ENCODE measurements at regions not wholly inside any gene's neighbourhood (a gene's known extent, or its start where the extent isn't known, plus 50 kb on each side); places are given as distances from the start of the nearest gene placed in this dataset.
"Not testable (repeated sequence)": the region's sequence is repeated elsewhere in the genome, so short reads cannot be mapped to it uniquely, and the experiment has no call there.

DNA sequence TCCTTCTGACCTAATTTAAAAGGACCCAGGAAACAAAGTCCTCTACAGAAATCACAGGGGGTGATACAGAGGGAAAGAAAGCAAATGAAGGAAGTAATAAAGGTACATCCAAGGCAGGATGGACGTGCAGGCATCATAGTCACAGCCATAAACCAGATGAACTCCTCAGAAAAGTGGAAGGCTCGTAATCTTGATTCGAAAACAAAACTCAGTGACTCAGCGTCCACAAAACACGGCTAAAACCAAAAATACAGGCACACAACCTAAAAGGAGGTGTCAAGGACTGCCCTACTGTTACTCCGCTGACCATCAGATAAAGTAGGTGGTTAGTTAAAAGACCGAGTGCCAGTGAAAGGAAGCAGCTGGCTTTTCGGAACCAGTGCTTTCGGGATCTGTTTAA, 81.5 kb downstream of the TRIM69 start:
- POLR2A ChIA-PET (ENCODE audit: unreplicated experiment); H3K9me2 ChIP-seq (ENCODE audit: insufficient read depth); H3K4me1 ChIP-seq (replicated peaks; ENCODE audit: insufficient read depth): not testable (repeated sequence)

DNA sequence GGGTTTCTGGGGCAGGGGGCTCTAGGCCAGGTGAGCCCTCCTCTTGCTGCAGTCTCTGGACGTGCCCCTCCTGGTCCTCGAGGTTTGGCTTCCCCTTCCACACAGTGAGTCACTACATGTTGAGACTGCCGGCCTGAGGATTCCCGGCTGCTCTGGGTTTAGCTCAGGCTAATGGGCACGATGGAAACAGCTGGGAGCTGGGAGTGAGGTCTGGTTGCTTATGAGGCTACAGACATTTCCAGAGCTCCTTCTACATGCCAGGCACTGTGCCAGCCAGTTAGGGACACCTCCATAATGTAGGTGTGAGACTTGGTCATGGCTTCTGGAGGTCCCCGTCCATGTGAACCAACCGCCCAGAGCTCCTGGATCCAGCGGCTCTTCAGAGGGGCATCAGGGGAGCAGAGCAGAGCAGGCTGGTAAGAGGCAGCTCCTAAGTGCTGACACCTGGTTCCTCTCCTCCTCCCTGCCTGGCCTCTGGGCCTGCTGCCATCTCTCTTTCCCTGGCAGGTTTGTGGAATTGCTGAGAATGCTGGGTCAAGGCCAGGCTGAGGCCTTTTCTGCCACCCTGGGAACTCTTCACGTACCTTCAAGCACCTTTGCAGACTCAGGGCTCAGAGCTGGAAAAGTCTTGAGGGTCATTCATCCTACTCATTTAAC, 83.1 kb downstream of the TRIM69 start:
- CTCF ChIA-PET = interaction anchor here (0.6 kb wide), 1 partner anchor 411 kb away, joined by 3 read pairs; no protein-coding TSS in a partner anchor
- DNase-seq; BruUV-seq (replicated peaks); H3F3A ChIP-seq (ENCODE audit: insufficient read depth, low read depth); H2AFZ ChIP-seq; POLR2A ChIA-PET (ENCODE audit: unreplicated experiment); H3K27ac ChIP-seq; H3K4me1 ChIP-seq (replicated peaks; ENCODE audit: insufficient read depth); H3K27me3 ChIP-seq (ENCODE audit: insufficient read depth, low read depth); H3K9me3 ChIP-seq (ENCODE audit: insufficient read depth, low read depth); intact Hi-C loops (cut with micrococcal nuclease; ENCODE audit: unreplicated experiment); H3K79me2 ChIP-seq (ENCODE audit: low read depth); H3K4me2 ChIP-seq; H4K20me1 ChIP-seq (ENCODE audit: insufficient read depth); H3K36me3 ChIP-seq (ENCODE audit: low read depth); H3K9me2 ChIP-seq (ENCODE audit: insufficient read depth); H3K4me3 ChIP-seq: not testable (repeated sequence)

More for the DNA sequence above, 81.5 kb downstream of the TRIM69 start:
- H2AFZ ChIP-seq; H4K20me1 ChIP-seq (ENCODE audit: insufficient read depth); H3K27me3 ChIP-seq (ENCODE audit: insufficient read depth, low read depth); H3F3A ChIP-seq (ENCODE audit: insufficient read depth, low read depth); intact Hi-C loops (cut with micrococcal nuclease; ENCODE audit: unreplicated experiment); H3K27ac ChIP-seq; H3K9me3 ChIP-seq (ENCODE audit: insufficient read depth, low read depth); H3K4me3 ChIP-seq; DNase-seq; H3K36me3 ChIP-seq (ENCODE audit: low read depth); CTCF ChIA-PET; H3K79me2 ChIP-seq (ENCODE audit: low read depth); H3K4me2 ChIP-seq; BruUV-seq (replicated peaks): not testable (repeated sequence)

DNA sequence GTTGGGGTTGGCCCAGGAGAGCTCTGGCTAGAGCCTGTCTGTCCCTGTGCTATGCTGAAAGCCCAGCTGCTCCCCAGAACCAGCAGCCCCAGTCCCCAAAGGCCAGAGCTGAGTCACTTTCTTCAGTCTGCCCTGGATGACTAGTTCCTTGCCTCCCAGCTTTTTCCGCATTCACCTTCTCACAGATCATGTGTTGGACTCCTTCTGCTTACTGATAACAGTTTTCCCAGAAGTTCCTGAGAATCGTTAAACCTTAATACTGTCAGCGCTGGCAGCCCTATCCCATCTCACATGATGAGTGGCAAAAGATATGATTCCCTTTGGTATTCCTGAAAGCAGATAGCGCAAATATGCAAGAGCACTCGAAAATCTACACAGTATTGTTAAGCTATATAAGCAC, 84.2 kb downstream of the TRIM69 start:
- intact Hi-C loops (cut with micrococcal nuclease; ENCODE audit: unreplicated experiment); H2AFZ ChIP-seq; H3K9me3 ChIP-seq (ENCODE audit: insufficient read depth, low read depth); H3K79me2 ChIP-seq (ENCODE audit: low read depth); H3K36me3 ChIP-seq (ENCODE audit: low read depth); H3K4me1 ChIP-seq (replicated peaks; ENCODE audit: insufficient read depth); H3K4me2 ChIP-seq; H3K27ac ChIP-seq; H4K20me1 ChIP-seq (ENCODE audit: insufficient read depth); H3K9me2 ChIP-seq (ENCODE audit: insufficient read depth); H3F3A ChIP-seq (ENCODE audit: insufficient read depth, low read depth); H3K4me3 ChIP-seq; CTCF ChIA-PET; POLR2A ChIA-PET (ENCODE audit: unreplicated experiment); H3K27me3 ChIP-seq (ENCODE audit: insufficient read depth, low read depth); BruUV-seq (replicated peaks): not testable (repeated sequence)
- DNase-seq = peak in 1 of 2 experiments; percentile 26

DNA sequence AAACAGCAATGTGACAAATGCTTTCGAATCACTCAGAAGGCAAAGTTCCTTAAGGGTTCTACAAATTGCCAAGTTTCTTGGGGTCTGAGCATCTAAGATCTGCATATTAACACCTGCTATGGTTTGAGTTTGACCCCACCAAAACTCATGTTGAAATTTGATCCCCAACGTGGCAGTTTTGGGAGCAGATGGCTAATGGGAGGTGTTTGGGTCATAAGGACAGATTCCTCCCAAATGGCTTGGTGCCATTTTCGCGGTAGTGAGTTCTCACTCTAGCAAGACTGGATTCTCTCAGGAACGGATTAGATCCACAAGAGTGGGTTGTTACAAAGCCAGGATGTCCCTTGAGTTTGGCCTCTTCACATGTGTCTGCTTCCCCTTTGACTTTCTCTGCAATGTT, 84.6 kb downstream of the TRIM69 start:
- H4K20me1 ChIP-seq (ENCODE audit: insufficient read depth); H3K27me3 ChIP-seq (ENCODE audit: insufficient read depth, low read depth); H3K9me2 ChIP-seq (ENCODE audit: insufficient read depth); DNase-seq; H3K27ac ChIP-seq; H3K4me3 ChIP-seq; intact Hi-C loops (cut with micrococcal nuclease; ENCODE audit: unreplicated experiment); CTCF ChIA-PET; POLR2A ChIA-PET (ENCODE audit: unreplicated experiment); H3F3A ChIP-seq (ENCODE audit: insufficient read depth, low read depth); H3K4me2 ChIP-seq; H3K36me3 ChIP-seq (ENCODE audit: low read depth); H3K9me3 ChIP-seq (ENCODE audit: insufficient read depth, low read depth); H3K4me1 ChIP-seq (replicated peaks; ENCODE audit: insufficient read depth); BruUV-seq (replicated peaks); H2AFZ ChIP-seq; H3K79me2 ChIP-seq (ENCODE audit: low read depth): not testable (repeated sequence)

DNA sequence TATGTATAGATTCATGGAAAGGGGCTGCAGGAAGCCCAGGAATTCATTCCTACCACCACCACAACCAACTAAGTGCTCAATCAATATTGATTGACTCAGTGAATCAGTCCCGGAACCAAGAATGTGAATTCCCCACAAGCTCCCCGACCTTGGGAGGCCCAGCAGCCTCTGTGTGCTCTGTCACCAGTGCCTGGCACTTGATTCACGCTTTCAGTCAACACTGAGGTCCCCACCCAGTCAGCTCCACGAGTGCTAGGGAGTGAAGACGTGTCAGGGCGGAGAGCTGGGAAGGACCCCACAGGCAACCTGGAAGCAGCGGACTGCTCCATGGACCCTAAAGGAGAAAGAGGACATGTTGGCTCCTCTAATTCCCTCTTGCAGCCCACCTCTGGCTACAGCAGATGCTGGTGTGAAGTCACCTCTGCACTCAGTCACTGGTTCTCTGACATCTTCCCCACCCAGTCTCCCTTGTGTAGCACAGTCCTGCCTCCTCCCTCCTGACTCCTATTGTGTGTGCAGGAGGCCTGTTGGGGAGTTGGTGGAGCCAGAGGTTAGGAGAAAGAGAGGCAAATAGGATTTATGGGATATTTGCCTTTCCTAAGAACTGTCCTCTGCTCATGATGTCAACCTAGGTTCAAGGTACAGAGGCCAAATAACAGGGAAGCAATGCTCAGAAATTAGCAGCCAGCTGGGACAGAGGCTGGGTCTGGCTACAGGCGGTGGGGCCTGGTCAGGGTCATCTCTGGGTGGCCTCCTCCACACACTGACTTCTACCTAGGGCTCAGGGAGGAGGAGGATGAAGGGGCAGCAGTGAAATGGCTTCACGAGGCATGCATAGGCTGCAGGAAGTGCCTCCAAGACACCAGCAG, 88.2 kb downstream of the TRIM69 start:
- intact Hi-C loops (cut with micrococcal nuclease; ENCODE audit: unreplicated experiment); BruUV-seq (replicated peaks); H3K4me1 ChIP-seq (replicated peaks; ENCODE audit: insufficient read depth); H3K79me2 ChIP-seq (ENCODE audit: low read depth); H3K9me3 ChIP-seq (ENCODE audit: insufficient read depth, low read depth); H2AFZ ChIP-seq; H3K27ac ChIP-seq; H3K9me2 ChIP-seq (ENCODE audit: insufficient read depth); H3K4me3 ChIP-seq; H3K36me3 ChIP-seq (ENCODE audit: low read depth); H3K4me2 ChIP-seq; DNase-seq; H3F3A ChIP-seq (ENCODE audit: insufficient read depth, low read depth); H3K27me3 ChIP-seq (ENCODE audit: insufficient read depth, low read depth); POLR2A ChIA-PET (ENCODE audit: unreplicated experiment); H4K20me1 ChIP-seq (ENCODE audit: insufficient read depth); CTCF ChIA-PET: not testable (repeated sequence)

DNA sequence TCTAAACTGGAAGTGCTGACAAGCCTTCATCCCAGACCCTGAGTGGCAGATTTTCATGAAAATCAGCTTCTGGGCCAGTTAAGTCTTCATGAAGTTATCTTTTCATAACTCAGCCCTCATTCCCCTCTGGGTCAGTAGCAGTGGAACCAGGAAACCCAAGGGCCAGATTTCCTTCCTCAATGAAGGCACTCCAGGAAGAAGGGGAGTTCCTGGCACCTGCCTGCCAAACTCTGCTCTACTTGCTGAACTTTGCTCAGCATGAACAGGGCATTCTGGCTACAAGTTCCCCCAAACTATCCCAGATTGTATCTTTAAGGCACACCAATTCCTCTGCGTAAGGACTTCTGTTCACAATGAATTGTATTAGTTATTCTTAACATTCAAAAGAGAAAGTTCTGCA, 90.3 kb downstream of the TRIM69 start:
- DNase-seq; POLR2A ChIA-PET (ENCODE audit: unreplicated experiment); H3F3A ChIP-seq (ENCODE audit: insufficient read depth, low read depth); intact Hi-C loops (cut with micrococcal nuclease; ENCODE audit: unreplicated experiment); CTCF ChIA-PET; H3K79me2 ChIP-seq (ENCODE audit: low read depth); H3K27me3 ChIP-seq (ENCODE audit: insufficient read depth, low read depth); H3K4me1 ChIP-seq (replicated peaks; ENCODE audit: insufficient read depth); H3K4me3 ChIP-seq; H3K4me2 ChIP-seq; H3K36me3 ChIP-seq (ENCODE audit: low read depth); H3K27ac ChIP-seq; H4K20me1 ChIP-seq (ENCODE audit: insufficient read depth); H3K9me2 ChIP-seq (ENCODE audit: insufficient read depth); H3K9me3 ChIP-seq (ENCODE audit: insufficient read depth, low read depth); H2AFZ ChIP-seq: not testable (repeated sequence)
- TSS peak; percentile 47 for BruUV-seq (replicated peaks)

DNA sequence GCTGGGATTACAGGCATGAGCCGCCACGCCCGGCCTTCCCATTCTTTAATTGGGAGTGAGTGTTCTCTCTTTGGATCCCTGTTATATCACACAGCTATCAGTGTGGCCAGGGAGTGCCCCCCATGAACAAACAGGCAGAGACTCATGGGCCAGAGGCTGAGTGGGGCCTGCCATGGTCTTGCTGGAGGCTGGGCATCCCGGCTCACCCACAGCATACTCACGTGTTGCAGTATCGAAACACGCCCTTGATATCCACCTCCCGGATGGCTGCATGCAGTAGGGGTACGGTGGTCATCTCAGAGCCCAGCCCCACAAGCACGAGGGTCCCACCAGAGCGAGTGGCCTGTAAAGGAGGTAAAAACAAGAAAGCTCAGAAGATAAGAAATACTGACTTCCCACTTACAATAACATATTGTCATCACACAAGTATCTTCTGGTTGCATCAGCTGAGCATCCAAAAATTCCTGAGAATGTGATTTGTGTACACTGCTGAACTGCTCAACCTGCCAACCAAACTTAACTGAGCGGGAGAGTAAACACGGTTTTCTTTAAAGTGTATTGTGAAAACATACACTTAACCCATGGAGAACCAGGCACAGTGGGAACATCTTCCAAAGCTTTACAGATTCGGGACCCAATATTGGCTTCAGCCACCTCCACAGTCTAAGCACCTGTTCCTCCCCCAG, 92.0 kb downstream of the TRIM69 start:
- H3K4me1 ChIP-seq (replicated peaks; ENCODE audit: insufficient read depth); H2AFZ ChIP-seq; H3K36me3 ChIP-seq (ENCODE audit: low read depth); H3K27me3 ChIP-seq (ENCODE audit: insufficient read depth, low read depth); DNase-seq; H3K27ac ChIP-seq; intact Hi-C loops (cut with micrococcal nuclease; ENCODE audit: unreplicated experiment); H4K20me1 ChIP-seq (ENCODE audit: insufficient read depth); H3K4me2 ChIP-seq; CTCF ChIA-PET; POLR2A ChIA-PET (ENCODE audit: unreplicated experiment); H3K79me2 ChIP-seq (ENCODE audit: low read depth); BruUV-seq (replicated peaks); H3K9me3 ChIP-seq (ENCODE audit: insufficient read depth, low read depth); H3F3A ChIP-seq (ENCODE audit: insufficient read depth, low read depth); H3K4me3 ChIP-seq; H3K9me2 ChIP-seq (ENCODE audit: insufficient read depth): not testable (repeated sequence)

All from PC-9 (cell line).